HEK293T (cell line): ENCODE measurements at regions not wholly inside any gene's neighbourhood (a gene's known extent, or its start where the extent isn't known, plus 50 kb on each side); places are given as distances from the start of the nearest gene placed in this dataset.

Source experiments
- ARNT ChIP-seq: fragments of 450-650 bp; IDR thresholded peaks from 2 replicates; pipeline ENCODE4 v1.6.1; 2017; ENCODE audit warnings: mild to moderate bottlenecking
- BHLHE40 ChIP-seq: fragments of 450-650 bp; IDR thresholded peaks from 2 replicates; pipeline ENCODE4 v1.6.1; 2016; ENCODE audit warnings: mild to moderate bottlenecking, moderate library complexity, borderline replicate concordance
- CTBP1 ChIP-seq: fragments of 450-650 bp; IDR thresholded peaks from 2 replicates; pipeline ENCODE4 v1.6.1; 2016; ENCODE audit warnings: borderline replicate concordance
- FOXM1 ChIP-seq: fragments of 450-650 bp; IDR thresholded peaks from 2 replicates; pipeline ENCODE4 v1.6.1; 2017; ENCODE audit warnings: mild to moderate bottlenecking, borderline replicate concordance
- HDGF ChIP-seq: fragments of 450-650 bp; IDR thresholded peaks from 2 replicates; pipeline ENCODE4 v1.6.1; 2017; ENCODE audit warnings: antibody characterized with exemption, borderline replicate concordance
- NFRKB ChIP-seq: fragments of 450-650 bp; IDR thresholded peaks from 2 replicates; pipeline ENCODE4 v1.6.1; 2016; ENCODE audit warnings: mild to moderate bottlenecking, moderate library complexity
- SP1 ChIP-seq: fragments of 450-650 bp; IDR thresholded peaks from 2 replicates; pipeline ENCODE4 v1.6.1; 2017
- SUZ12 ChIP-seq: fragments of 450-650 bp; IDR thresholded peaks from 2 replicates; pipeline ENCODE4 v1.6.1; 2016; ENCODE audit warnings: mild to moderate bottlenecking
- TARDBP ChIP-seq: fragments of 450-650 bp; IDR thresholded peaks from 2 replicates; pipeline ENCODE4 v1.6.1; 2016
- ZNF384 ChIP-seq: fragments of 450-650 bp; IDR thresholded peaks from 2 replicates; pipeline ENCODE4 v1.6.1; 2016

- TF ChIP-seq FOXM1 (no peak), SUZ12 (no peak), ZNF384 (no peak), TARDBP (no peak), NFRKB (no peak), SP1 (no peak), HDGF (no peak), BHLHE40 (no peak), ARNT (no peak), CTBP1 (no peak)
Measured at GRCh38 chr20:11851646-11852045, 66.0 kb upstream of the BTBD3 start.
